H7 (cell line): ENCODE measurements at regions not wholly inside any gene's neighbourhood (a gene's known extent, or its start where the extent isn't known, plus 50 kb on each side); places are given as distances from the start of the nearest gene placed in this dataset.

ENCODE experiments used
- DNase-seq: peaks from one replicate; pipeline ENCODE4 v3.0.0; 2012
- H3K27me3 ChIP-seq: 2 replicates; pipeline ENCODE4 v1.6.0; 2011; ENCODE audit warnings: mild to moderate bottlenecking, low read length; ENCODE audit not compliant: control insufficient read depth, insufficient read depth
- H3K36me3 ChIP-seq: replicated peaks from 2 replicates; pipeline ENCODE4 v1.5.1; 2011; ENCODE audit warnings: low read length; ENCODE audit not compliant: control insufficient read depth, insufficient read depth
- H3K4me3 ChIP-seq: 2 replicates; pipeline ENCODE4 v1.5.1; 2011; ENCODE audit warnings: low read depth, mild to moderate bottlenecking, control low read depth, low read length, moderate library complexity; ENCODE audit not compliant: insufficient read depth

GRCh38 chr14:38128640-38129039 is 79.1 kb upstream of the SSTR1 start:
- no peak for DNase-seq

GRCh38 chr14:38129192-38129591 is 78.5 kb upstream of the SSTR1 start:
- DNase-seq = no peak
- Histone ChIP-seq H3K27me3 (no peaks in the 10 kb centered on the region), H3K4me3 (no peak overlapping the region), H3K36me3 (no peaks in the 10 kb centered on the region)

More at GRCh38 chr14:38128640-38129039, 79.1 kb upstream of the SSTR1 start:
- no peaks in the 10 kb centered on the region for H3K27me3 ChIP-seq
- H3K36me3 ChIP-seq = no peaks in the 10 kb centered on the region
- H3K4me3 ChIP-seq = no peak overlapping the region

GRCh38 chr14:38129705-38130104 is 78.0 kb upstream of the SSTR1 start:
- no peak for DNase-seq
- Histone ChIP-seq H3K36me3 (no peaks in the 10 kb centered on the region), H3K4me3 (no peak overlapping the region)

GRCh38 chr14:38134416-38135030 is 73.2 kb upstream of the SSTR1 start:
- Histone ChIP-seq H3K36me3 (no peaks in the 10 kb centered on the region), H3K27me3 (no peaks in the 10 kb centered on the region), H3K4me3 (no peak overlapping the region)
- no peak for DNase-seq

More at GRCh38 chr14:38129705-38130104, 78.0 kb upstream of the SSTR1 start:
- H3K27me3 ChIP-seq = no peaks in the 10 kb centered on the region

GRCh38 chr14:38135106-38135867 is 72.4 kb upstream of the SSTR1 start:
- no peak for DNase-seq
- H3K4me3 ChIP-seq = no peak overlapping the region
- H3K36me3 ChIP-seq = no peaks in the 10 kb centered on the region
- H3K27me3 ChIP-seq = no peaks in the 10 kb centered on the region

- DNase-seq = no peak
- Histone ChIP-seq H3K36me3 (no peaks in the 10 kb centered on the region), H3K4me3 (no peak overlapping the region), H3K27me3 (no peaks in the 10 kb centered on the region)
Observed at GRCh38 chr14:38137005-38137404, 70.7 kb upstream of the SSTR1 start.

GRCh38 chr14:38138473-38139138 is 69.1 kb upstream of the SSTR1 start:
- no peak for DNase-seq
- Histone ChIP-seq H3K36me3 (no peaks in the 10 kb centered on the region), H3K4me3 (no peak overlapping the region), H3K27me3 (no peaks in the 10 kb centered on the region)

GRCh38 chr14:38139926-38140325 is 67.8 kb upstream of the SSTR1 start:
- H3K36me3 ChIP-seq = no peaks in the 10 kb centered on the region
- no peak for DNase-seq
- no peaks in the 10 kb centered on the region for H3K27me3 ChIP-seq
- no peak overlapping the region for H3K4me3 ChIP-seq

- Histone ChIP-seq H3K36me3 (no peaks in the 10 kb centered on the region), H3K4me3 (no peak overlapping the region), H3K27me3 (no peaks in the 10 kb centered on the region)
- no peak for DNase-seq
Observed at GRCh38 chr14:38143170-38143569, 64.5 kb upstream of the SSTR1 start.

GRCh38 chr14:38143659-38144505 is 63.8 kb upstream of the SSTR1 start:
- DNase-seq = no peak
- Histone ChIP-seq H3K27me3 (no peaks in the 10 kb centered on the region), H3K4me3 (no peak overlapping the region), H3K36me3 (no peaks in the 10 kb centered on the region)

GRCh38 chr14:38145142-38145541 is 62.6 kb upstream of the SSTR1 start:
- DNase-seq = no peak
- Histone ChIP-seq H3K27me3 (no peaks in the 10 kb centered on the region), H3K4me3 (no peak overlapping the region), H3K36me3 (no peaks in the 10 kb centered on the region)

GRCh38 chr14:38150075-38150474 is 57.6 kb upstream of the SSTR1 start:
- Histone ChIP-seq H3K36me3 (no peaks in the 10 kb centered on the region), H3K4me3 (no peak overlapping the region), H3K27me3 (no peaks in the 10 kb centered on the region)
- no peak for DNase-seq
